ENCODE measurements at regions not wholly inside any gene's neighbourhood (a gene's known extent, or its start where the extent isn't known, plus 50 kb on each side); places are given as distances from the start of the nearest gene placed in this dataset.

GRCh38 chrX:39941332-39941920 lies 156.3 kb downstream of the BCOR start:
- H3K79me2 ChIP-seq (ENCODE audit: control insufficient read depth, insufficient read depth, low read length): no peaks in the 10 kb centered on the region
- H2AFZ ChIP-seq (ENCODE audit: low read depth, low read length): no peak overlapping the region
- no peaks in the 10 kb centered on the region for H3K9me3 ChIP-seq (replicated peaks; ENCODE audit: control insufficient read depth, insufficient read depth, low read depth, low read length)
- no peak overlapping the region for H3K4me3 ChIP-seq
- ChIA-PET CTCF (ENCODE audit: low intra/inter-chr PET ratio) (no interaction called here), POLR2A (no interaction called here)
- 50% methylated on average over 3 of the region's 6 CpGs for WGBS (ENCODE audit: insufficient coverage, low coverage, missing lambda C conversion rate)
- no peaks in the 10 kb centered on the region for H4K20me1 ChIP-seq (replicated peaks; ENCODE audit: control insufficient read depth, insufficient read depth, low read length)
- H3K4me2 ChIP-seq (ENCODE audit: insufficient read depth, low read length): no peak overlapping the region
- FAIRE-seq: no peak
- H3K36me3 ChIP-seq (ENCODE audit: control insufficient read depth, insufficient read depth, low read length): no peaks in the 10 kb centered on the region
- peaks cover 0 to 11% of the 10 kb centered on the region in 2 experiments; a peak in 3 of 5 replicates for H3K4me1 ChIP-seq (replicated peaks in 1 of 2; ENCODE audit: control insufficient read depth in 2 of 2, insufficient read depth in 2 of 2, low read length in 2 of 2)
- TF ChIP-seq POLR3G (IDR thresholded peaks at IDR 0.05; ENCODE audit: extremely low read depth, insufficient read length, insufficient replicate concordance) (no peak), ZNF133 (CRISPR knock-in tag; IDR thresholded peaks at IDR 0.05) (no peak), SRSF3 (IDR thresholded peaks at IDR 0.05; ENCODE audit: insufficient read depth, low read length) (no peak), CLOCK (CRISPR knock-in tag; IDR thresholded peaks at IDR 0.05; ENCODE audit: borderline replicate concordance) (no peak), CTBP1 (IDR thresholded peaks at IDR 0.05; ENCODE audit: borderline replicate concordance) (no peak), TRIM25 (IDR thresholded peaks at IDR 0.05; ENCODE audit: borderline replicate concordance) (no peak), ZNF699 (CRISPR knock-in tag; IDR thresholded peaks at IDR 0.05; ENCODE audit: insufficient replicate concordance) (no peak), ARID1B (IDR thresholded peaks at IDR 0.05) (no peak), ZNF277 (CRISPR knock-in tag; IDR thresholded peaks at IDR 0.05; ENCODE audit: borderline replicate concordance) (no peak), KLF10 (CRISPR knock-in tag; IDR thresholded peaks at IDR 0.05) (no peak), CBX5 (IDR thresholded peaks at IDR 0.05; ENCODE audit: borderline replicate concordance, low read depth) (no peak), ZFPM2 (CRISPR knock-in tag; IDR thresholded peaks at IDR 0.05) (no peak)
- TF ChIP-seq, protein P1, sequence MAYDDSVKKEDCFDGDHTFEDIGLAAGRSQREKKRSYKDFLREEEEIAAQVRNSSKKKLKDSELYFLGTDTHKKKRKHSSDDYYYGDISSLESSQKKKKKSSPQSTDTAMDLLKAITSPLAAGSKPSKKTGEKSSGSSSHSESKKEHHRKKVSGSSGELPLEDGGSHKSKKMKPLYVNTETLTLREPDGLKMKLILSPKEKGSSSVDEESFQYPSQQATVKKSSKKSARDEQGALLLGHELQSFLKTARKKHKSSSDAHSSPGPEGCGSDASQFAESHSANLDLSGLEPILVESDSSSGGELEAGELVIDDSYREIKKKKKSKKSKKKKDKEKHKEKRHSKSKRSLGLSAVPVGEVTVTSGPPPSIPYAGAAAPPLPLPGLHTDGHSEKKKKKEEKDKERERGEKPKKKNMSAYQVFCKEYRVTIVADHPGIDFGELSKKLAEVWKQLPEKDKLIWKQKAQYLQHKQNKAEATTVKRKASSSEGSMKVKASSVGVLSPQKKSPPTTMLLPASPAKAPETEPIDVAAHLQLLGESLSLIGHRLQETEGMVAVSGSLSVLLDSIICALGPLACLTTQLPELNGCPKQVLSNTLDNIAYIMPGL (CRISPR knock-in tag; IDR thresholded peaks at IDR 0.05): no peak
- TF ChIP-seq, protein P2, sequence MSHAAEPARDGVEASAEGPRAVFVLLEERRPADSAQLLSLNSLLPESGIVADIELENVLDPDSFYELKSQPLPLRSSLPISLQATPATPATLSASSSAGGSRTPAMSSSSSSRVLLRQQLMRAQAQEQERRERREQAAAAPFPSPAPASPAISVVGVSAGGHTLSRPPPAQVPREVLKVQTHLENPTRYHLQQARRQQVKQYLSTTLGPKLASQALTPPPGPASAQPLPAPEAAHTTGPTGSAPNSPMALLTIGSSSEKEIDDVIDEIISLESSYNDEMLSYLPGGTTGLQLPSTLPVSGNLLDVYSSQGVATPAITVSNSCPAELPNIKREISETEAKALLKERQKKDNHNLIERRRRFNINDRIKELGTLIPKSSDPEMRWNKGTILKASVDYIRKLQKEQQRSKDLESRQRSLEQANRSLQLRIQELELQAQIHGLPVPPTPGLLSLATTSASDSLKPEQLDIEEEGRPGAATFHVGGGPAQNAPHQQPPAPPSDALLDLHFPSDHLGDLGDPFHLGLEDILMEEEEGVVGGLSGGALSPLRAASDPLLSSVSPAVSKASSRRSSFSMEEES (CRISPR knock-in tag; IDR thresholded peaks at IDR 0.05): no peak
- intact Hi-C loops (cut with micrococcal nuclease) (no loop called here), in situ Hi-C loops (cut with MboI) (no loop called here)
- no peaks in the 10 kb centered on the region for H3K9me1 ChIP-seq (ENCODE audit: control insufficient read depth, insufficient read depth, low read length)
- H3K27me3 ChIP-seq (ENCODE audit: control insufficient read depth in 2 of 2, insufficient read depth in 2 of 2, low read length in 2 of 2): no peaks in the 10 kb centered on the region
- DNase-seq (ENCODE audit: extremely low read depth in 1 of 4, low spot score in 3 of 4): no peak
- no peak overlapping the region for H3K9ac ChIP-seq (ENCODE audit: insufficient read depth in 1 of 2, low read depth in 2 of 2, low read length in 2 of 2)
- no TSS peak for BruUV-seq (replicated peaks)
- no peak overlapping the region for H3K27ac ChIP-seq (ENCODE audit: extremely low read depth, low read depth, low read length)
- ATAC-seq: no peak
